ENCODE measurements at regions not wholly inside any gene's neighbourhood (a gene's known extent, or its start where the extent isn't known, plus 50 kb on each side); places are given as distances from the start of the nearest gene placed in this dataset.

DNA sequence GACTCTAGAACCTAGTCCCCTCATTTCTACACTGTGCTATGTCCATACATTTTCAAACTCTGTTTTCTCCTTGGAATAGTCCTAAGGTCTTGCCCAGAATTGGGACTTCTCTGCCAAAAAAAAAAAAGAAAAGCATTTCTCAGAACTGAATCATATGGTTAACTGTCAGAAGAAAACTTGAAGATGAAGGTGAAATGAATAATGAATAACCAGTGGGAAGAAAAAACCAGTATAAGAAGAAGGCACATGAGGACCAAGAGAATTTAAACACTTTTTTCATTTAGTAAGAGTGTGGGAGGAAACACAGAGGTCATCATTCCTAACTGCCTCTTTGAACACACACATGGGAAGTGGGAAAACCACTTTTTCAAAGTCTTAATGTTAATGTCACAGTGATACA lies 197.7 kb downstream of the PRELID2 start:
- DNase-seq (ENCODE audit: low spot score in 2 of 2) = no peak
- TF ChIP-seq CTCF (IDR thresholded peaks at IDR 0.05) (no peak), POLR2A (IDR thresholded peaks at IDR 0.05) (no peak)
- intact Hi-C loops (cut with DNase I; ENCODE audit: low total_unique reads) = no loop called here
- H3K4me3 ChIP-seq (ENCODE audit: low read depth, poor library complexity, severe bottlenecking) = no peak overlapping the region

- DNase-seq (ENCODE audit: low spot score in 2 of 2) = no peak
- H3K4me3 ChIP-seq (ENCODE audit: low read depth, poor library complexity, severe bottlenecking) = no peak overlapping the region
- TF ChIP-seq POLR2A (IDR thresholded peaks at IDR 0.05) = no peak
- TF ChIP-seq CTCF (IDR thresholded peaks at IDR 0.05) = no peak
- intact Hi-C loops (cut with DNase I; ENCODE audit: low total_unique reads) = no loop called here
Measured at GRCh38 chr5:145636371-145636770, 198.8 kb downstream of the PRELID2 start.

GRCh38 chr5:145633474-145633873 lies 201.7 kb downstream of the PRELID2 start:
- WGBS, 2 donors = 92 to 97% methylated on average over 3 of the region's 3 CpGs
- TF ChIP-seq CTCF (IDR thresholded peaks at IDR 0.05) = no peak
- TF ChIP-seq POLR2A (IDR thresholded peaks at IDR 0.05) = no peak
- intact Hi-C loops (cut with DNase I; ENCODE audit: low total_unique reads) = no loop called here
- no peak for DNase-seq (ENCODE audit: low spot score in 2 of 2)
- no peak overlapping the region for H3K4me3 ChIP-seq (ENCODE audit: low read depth, poor library complexity, severe bottlenecking)

- TF ChIP-seq CTCF (IDR thresholded peaks at IDR 0.05) = no peak
- DNase-seq (ENCODE audit: low spot score in 2 of 2) = no peak
- 74 to 77% methylated on average over 1 of the region's 1 CpG for WGBS, 2 donors
- intact Hi-C loops (cut with DNase I; ENCODE audit: low total_unique reads) = no loop called here
- no peak overlapping the region for H3K4me3 ChIP-seq (ENCODE audit: low read depth, poor library complexity, severe bottlenecking)
Measured at GRCh38 chr5:145632701-145633100, 202.4 kb downstream of the PRELID2 start.

GRCh38 chr5:145629047-145629446 lies 206.1 kb downstream of the PRELID2 start:
- TF ChIP-seq CTCF (IDR thresholded peaks at IDR 0.05) (no peak), POLR2A (IDR thresholded peaks at IDR 0.05) (no peak)
- intact Hi-C loops (cut with DNase I; ENCODE audit: low total_unique reads) = no loop called here
- WGBS, 2 donors = 77 to 79% methylated on average over 3 of the region's 3 CpGs
- H3K4me3 ChIP-seq (ENCODE audit: low read depth, poor library complexity, severe bottlenecking) = no peak overlapping the region
- no peak for DNase-seq (ENCODE audit: low spot score in 2 of 2)

DNA sequence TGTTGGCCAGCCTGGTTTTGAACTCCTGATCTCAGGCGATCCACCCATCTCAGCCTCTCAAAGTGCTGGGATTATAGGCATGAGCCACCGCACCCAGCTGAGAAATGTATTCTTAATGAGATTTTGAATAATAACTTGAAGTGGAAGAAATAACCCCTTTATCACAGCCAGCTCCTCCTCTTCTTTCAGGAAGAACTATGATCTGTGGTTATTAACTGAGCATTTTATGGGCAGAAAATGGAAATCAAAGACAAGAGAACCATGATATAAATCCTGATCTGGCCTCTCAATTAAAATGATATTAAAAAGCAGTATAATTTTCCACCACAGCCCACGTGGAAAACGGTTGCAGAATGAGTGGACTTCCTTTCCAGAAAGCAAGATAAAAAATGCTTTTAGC lies 206.6 kb downstream of the PRELID2 start:
- 77 to 82% methylated on average over 4 of the region's 4 CpGs for WGBS, 2 donors
- TF ChIP-seq CTCF (IDR thresholded peaks at IDR 0.05) = no peak
- TF ChIP-seq POLR2A (IDR thresholded peaks at IDR 0.05) = no peak
- DNase-seq (ENCODE audit: low spot score in 2 of 2) = no peak
- intact Hi-C loops (cut with DNase I; ENCODE audit: low total_unique reads) = no loop called here
- H3K4me3 ChIP-seq (ENCODE audit: low read depth, poor library complexity, severe bottlenecking) = no peak overlapping the region
